Fibroblast of peridontal ligament (primary cell): ENCODE measurements at regions not wholly inside any gene's neighbourhood (a gene's known extent, or its start where the extent isn't known, plus 50 kb on each side); places are given as distances from the start of the nearest gene placed in this dataset.
"Not testable (repeated sequence)": the region's sequence is repeated elsewhere in the genome, so short reads cannot be mapped to it uniquely, and the experiment has no call there.

Experiments
- DNase-seq: peaks from one replicate; pipeline ENCODE4 v3.0.0-alpha.2; 2010; ENCODE audit errors: extremely low read depth

GRCh38 chr3:147333098-147333497 is 73.2 kb downstream of the ZIC4 start:
- no peak for DNase-seq

- DNase-seq, result no peak
Measured at GRCh38 chr3:147328711-147329110, 77.6 kb downstream of the ZIC4 start.

- no peak for DNase-seq
Measured at GRCh38 chr3:147324356-147324755, 82.0 kb downstream of the ZIC4 start.

- DNase-seq, result no peak
Measured at GRCh38 chr3:147318900-147319299, 87.4 kb downstream of the ZIC4 start.

GRCh38 chr3:147317080-147317479 is 89.3 kb downstream of the ZIC4 start:
- DNase-seq, result not testable (repeated sequence)

- no peak for DNase-seq
Measured at GRCh38 chr3:147313513-147313912, 92.8 kb downstream of the ZIC4 start.

- DNase-seq, result no peak
Measured at GRCh38 chr3:147312786-147313280, 93.5 kb downstream of the ZIC4 start.

- peak; percentile 74 for DNase-seq
Measured at GRCh38 chr3:147311716-147312115, 94.6 kb downstream of the ZIC4 start.

GRCh38 chr3:147305533-147306250 is 100.7 kb downstream of the ZIC4 start:
- peak; percentile 59 for DNase-seq

- DNase-seq, result peak; percentile 19
Measured at GRCh38 chr3:147304756-147305155, 101.6 kb downstream of the ZIC4 start.

- peak; percentile 54 for DNase-seq
Measured at GRCh38 chr3:147301781-147302180, 104.6 kb downstream of the ZIC4 start.

- DNase-seq, result peak; percentile 31
Measured at GRCh38 chr3:147299656-147300055, 106.7 kb downstream of the ZIC4 start.

- DNase-seq, result peak; percentile 100
Measured at GRCh38 chr3:147298511-147298982, 107.8 kb downstream of the ZIC4 start.

- DNase-seq, result no peak
Measured at GRCh38 chr3:147297761-147298350, 108.5 kb downstream of the ZIC4 start.

- not testable (repeated sequence) for DNase-seq
Measured at GRCh38 chr3:147287370-147287769, 119.0 kb downstream of the ZIC4 start.

GRCh38 chr3:147269907-147270306 is 136.4 kb downstream of the ZIC4 start:
- no peak for DNase-seq

GRCh38 chr3:147267434-147267833 is 138.9 kb downstream of the ZIC4 start:
- DNase-seq, result peak; percentile 35

GRCh38 chr3:147257944-147258343 is 148.4 kb downstream of the ZIC4 start:
- no peak for DNase-seq

GRCh38 chr3:147256739-147257138 is 149.6 kb downstream of the ZIC4 start:
- no peak for DNase-seq

- peak; percentile 6 for DNase-seq
Measured at GRCh38 chr3:147246906-147247305, 159.4 kb downstream of the ZIC4 start.

- DNase-seq, result not testable (repeated sequence)
Measured at GRCh38 chr3:147245638-147246037, 160.7 kb downstream of the ZIC4 start.

- not testable (repeated sequence) for DNase-seq
Measured at GRCh38 chr3:147245022-147245421, 161.3 kb downstream of the ZIC4 start.

- DNase-seq, result no peak
Measured at GRCh38 chr3:147244397-147244796, 161.9 kb downstream of the ZIC4 start.
